IMR-90 (cell line): ENCODE measurements at regions not wholly inside any gene's neighbourhood (a gene's known extent, or its start where the extent isn't known, plus 50 kb on each side); places are given as distances from the start of the nearest gene placed in this dataset.

ENCODE experiments used
- ATAC-seq: fragments of 200-7000 bp; cut with Tn5 transposase; 2 replicates; pipeline ENCODE4 v1.9.1; 2020; ENCODE audit warnings: low read depth, mild to moderate bottlenecking, moderate library complexity
- BruUV-seq: library from RNA; stranded (reverse); fragments of 400-500 nt; replicated peaks from 2 replicates; lab custom pipeline; 2021; lab: Mats Ljungman, UMichigan
- CTCF ChIA-PET: fragments of 300-600 bp; formaldehyde crosslinking; extraction: SDS; loops from one replicate; lab custom pipeline; 2021; ENCODE audit warnings: antibody characterized with exemption; lab: Yijun Ruan, JAX
- POLR2A ChIA-PET: fragments of 300-600 bp; sonication (Branson Sonifier 250); formaldehyde crosslinking; loops from one replicate; lab custom pipeline; 2022; ENCODE audit warnings: antibody characterized with exemption; ENCODE audit not compliant: unreplicated experiment; lab: Charles Lee
- DNase-seq: peaks from one replicate; pipeline ENCODE4 v3.0.0; 2013
- H2AFZ ChIP-seq: replicated peaks from 2 replicates; pipeline ENCODE3; 2013; ENCODE audit warnings: low read length, mild to moderate bottlenecking; ENCODE audit not compliant: poor library complexity
- H2AK5ac ChIP-seq: 2 replicates; pipeline ENCODE4 v1.6.1; 2013; ENCODE audit warnings: low read depth, low read length, inconsistent platforms
- H2AK9ac ChIP-seq: replicated peaks from 2 replicates; pipeline ENCODE3; 2013; ENCODE audit warnings: mild to moderate bottlenecking, low read depth, low read length, moderate library complexity; ENCODE audit not compliant: poor library complexity
- H2BK120ac ChIP-seq: 2 replicates; pipeline ENCODE4 v1.6.1; 2013; ENCODE audit warnings: low read depth, low read length, inconsistent platforms
- H2BK15ac ChIP-seq: 3 replicates; pipeline ENCODE4 v1.6.1; 2013; ENCODE audit warnings: low read depth, low read length, inconsistent platforms
- H2BK20ac ChIP-seq: 2 replicates; pipeline ENCODE4 v1.6.1; 2013; ENCODE audit warnings: low read depth, mild to moderate bottlenecking, inconsistent platforms, low read length, moderate library complexity
- H2BK5ac ChIP-seq: 2 replicates; pipeline ENCODE4 v1.6.1; 2013; ENCODE audit warnings: mild to moderate bottlenecking, low read depth, low read length, inconsistent platforms; ENCODE audit not compliant: poor library complexity, severe bottlenecking
- H3K14ac ChIP-seq: replicated peaks from 2 replicates; pipeline ENCODE4 v1.6.1; 2013; ENCODE audit warnings: low read depth, low read length, inconsistent platforms
- H3K18ac ChIP-seq: 2 replicates; pipeline ENCODE4 v1.6.1; 2013; ENCODE audit warnings: low read depth, low read length, control low read depth
- H3K23ac ChIP-seq: 2 replicates; pipeline ENCODE4 v1.6.1; 2013; ENCODE audit warnings: low read depth, low read length, inconsistent platforms
- H3K27ac ChIP-seq: 2 replicates; pipeline ENCODE4 v1.5.1; 2013; ENCODE audit warnings: mild to moderate bottlenecking, control low read depth, low read length; ENCODE audit not compliant: insufficient read depth
- H3K27me3 ChIP-seq: 2 replicates; pipeline ENCODE4 v1.6.1; 2013; ENCODE audit warnings: low read length; ENCODE audit not compliant: control insufficient read depth, insufficient read depth
- H3K36me3 ChIP-seq: 2 replicates; pipeline ENCODE4 v1.6.1; 2013; ENCODE audit warnings: low read length, mixed read lengths; ENCODE audit not compliant: control insufficient read depth, insufficient read depth
- H3K4ac ChIP-seq: 2 replicates; pipeline ENCODE4 v1.6.1; 2013; ENCODE audit warnings: low read depth, low read length, inconsistent platforms
- H3K4me1 ChIP-seq: 2 replicates; pipeline ENCODE4 v1.6.1; 2013; ENCODE audit warnings: low read length, mixed read lengths; ENCODE audit not compliant: control insufficient read depth, insufficient read depth
- H3K4me2 ChIP-seq: 2 replicates; pipeline ENCODE4 v1.6.1; 2013; ENCODE audit warnings: low read depth, mild to moderate bottlenecking, control low read depth, low read length, moderate library complexity
- H3K4me3 ChIP-seq: 2 replicates; pipeline ENCODE4 v1.5.1; 2013; ENCODE audit warnings: low read depth, mild to moderate bottlenecking, control low read depth, low read length, moderate library complexity; ENCODE audit not compliant: insufficient read depth
- H3K56ac ChIP-seq: 2 replicates; pipeline ENCODE4 v1.6.1; 2013; ENCODE audit warnings: low read length, inconsistent platforms; ENCODE audit not compliant: insufficient read depth; ENCODE audit errors: extremely low read depth
- H3K79me1 ChIP-seq, 2 experiments: 2 replicates each; pipeline ENCODE4 v1.6.1; 2013; ENCODE audit warnings: low read length in 2 of 2, inconsistent platforms in 1 of 2, low read depth in 1 of 2
- H3K9ac ChIP-seq: 2 replicates; pipeline ENCODE4 v1.6.1; 2013; ENCODE audit warnings: low read depth, low read length, control low read depth
- H3K9me1 ChIP-seq: 2 replicates; pipeline ENCODE4 v1.6.1; 2013; ENCODE audit warnings: low read length, inconsistent platforms; ENCODE audit not compliant: insufficient read depth
- H3K9me3 ChIP-seq: 2 replicates; pipeline ENCODE4 v1.6.1; 2013; ENCODE audit warnings: low read length; ENCODE audit not compliant: control insufficient read depth, insufficient read depth
- H4K20me1 ChIP-seq: 2 replicates; pipeline ENCODE4 v1.6.1; 2013; ENCODE audit warnings: low read length, inconsistent platforms; ENCODE audit not compliant: insufficient read depth
- H4K5ac ChIP-seq: 2 replicates; pipeline ENCODE4 v1.6.1; 2013; ENCODE audit warnings: mild to moderate bottlenecking, low read depth, low read length, control low read depth
- H4K8ac ChIP-seq, 2 experiments: 2 replicates each; pipeline ENCODE4 v1.6.1; 2013; ENCODE audit warnings: low read depth in 2 of 2, low read length in 2 of 2, control low read depth in 1 of 2, inconsistent platforms in 1 of 2
- H4K91ac ChIP-seq: 2 replicates; pipeline ENCODE4 v1.6.1; 2013; ENCODE audit warnings: low read depth, low read length, inconsistent platforms; ENCODE audit not compliant: insufficient read depth
- CHD1 ChIP-seq: IDR thresholded peaks from 2 replicates; pipeline ENCODE4 v1.6.1; 2012; ENCODE audit warnings: low read depth, low read length, improper control_type of control experiment
- NFE2L2 ChIP-seq: fragments of 150-350 bp; IDR thresholded peaks from 2 replicates; pipeline ENCODE4 v1.6.1; 2016; ENCODE audit warnings: low read depth, mild to moderate bottlenecking, low read length
- POLR2A ChIP-seq: IDR thresholded peaks from 2 replicates; pipeline ENCODE4 v1.6.1; 2012; ENCODE audit warnings: mild to moderate bottlenecking, low read depth, low read length
- RAD21 ChIP-seq: IDR thresholded peaks from 2 replicates; pipeline ENCODE4 v1.6.1; 2012; ENCODE audit warnings: low read length, improper control_type of control experiment
- SMC3 ChIP-seq: fragments of 150-350 bp; IDR thresholded peaks from 2 replicates; pipeline ENCODE4 v1.6.1; 2016; ENCODE audit warnings: low read depth, mild to moderate bottlenecking, antibody characterized with exemption, low read length, moderate library complexity
- WGBS, 2 experiments: methylation state at CpG; one replicate each; pipeline versions ENCODE4 v1.1.5 to v1.1.7; 2013; ENCODE audit warnings: missing lambda C conversion rate in 2 of 2; ENCODE audit not compliant: insufficient read length in 1 of 2; ENCODE audit errors: extremely low coverage in 2 of 2; 5-methylcytosine and 5-hydroxymethylcytosine counted together
- dilution Hi-C: fragments of 300-500 bp; cut with HindIII; formaldehyde crosslinking; loops from one replicate; pipeline ENCODE4 v1.14.3; 2018; ENCODE audit warnings: low sequenced_read_pairs; ENCODE audit not compliant: unreplicated experiment
- in situ Hi-C: fragments of 300-500 bp; cut with MboI; formaldehyde crosslinking; loops from 3 replicates; pipeline ENCODE4 v1.14.3; 2019; ENCODE audit warnings: low sequenced_read_pairs, inconsistent platforms, mixed read lengths
- intact Hi-C: fragments of 100-400 bp; cut with micrococcal nuclease; formaldehyde crosslinking; loops from 2 replicates; pipeline ENCODE4 v1.10.0; 2022

GRCh38 chr15:66633938-66634250, 68.1 kb upstream of the LCTL start:
- no peak overlapping the region for H3K4ac ChIP-seq
- dilution Hi-C loops (no loop called here), in situ Hi-C loops (no loop called here), intact Hi-C loops (no loop called here)
- H3K23ac ChIP-seq = no peak overlapping the region
- H3K56ac ChIP-seq = no peak overlapping the region
- no peak overlapping the region for H2AK5ac ChIP-seq
- no peak overlapping the region for H2BK15ac ChIP-seq
- H4K8ac ChIP-seq = no peak overlapping the region
- H3K27me3 ChIP-seq = peaks cover 3% of the 10 kb centered on the region; the same call in 1 of the 2 replicates
- no peaks in the 10 kb centered on the region for H3K36me3 ChIP-seq
- no TSS peak for BruUV-seq
- H4K91ac ChIP-seq = no peak overlapping the region
- no peak overlapping the region for H2BK5ac ChIP-seq
- H3K9me1 ChIP-seq = no peaks in the 10 kb centered on the region; the same call in 1 of the 2 replicates
- no peak overlapping the region for H3K4me3 ChIP-seq
- H3K4me1 ChIP-seq = peaks cover 2% of the 10 kb centered on the region; the same call in 1 of the 2 replicates
- H3K14ac ChIP-seq = no peak overlapping the region
- ChIA-PET POLR2A (no interaction called here), CTCF (no interaction called here)
- no peak overlapping the region for H2AFZ ChIP-seq
- no peak overlapping the region for H2BK120ac ChIP-seq
- no peak overlapping the region for H3K9ac ChIP-seq
- TF ChIP-seq NFE2L2 (no peak), RAD21 (no peak), SMC3 (no peak), POLR2A (no peak), CHD1 (no peak)
- no peak overlapping the region for H3K18ac ChIP-seq
- no CpG with 5 or more reads among the region's 3 CpGs for WGBS, 2 experiments
- DNase-seq = no peak
- H3K27ac ChIP-seq = no peak overlapping the region
- H4K20me1 ChIP-seq = no peaks in the 10 kb centered on the region
- ATAC-seq = no peak
- H3K79me1 ChIP-seq = no peaks in the 10 kb centered on the region
- no peak overlapping the region for H3K4me2 ChIP-seq
- no peak overlapping the region for H2BK20ac ChIP-seq
- H2AK9ac ChIP-seq = no peak overlapping the region
- no peak overlapping the region for H4K5ac ChIP-seq
- no peaks in the 10 kb centered on the region for H3K9me3 ChIP-seq
